HG02840 (cell line): ENCODE measurements at regions not wholly inside any gene's neighbourhood (a gene's known extent, or its start where the extent isn't known, plus 50 kb on each side); places are given as distances from the start of the nearest gene placed in this dataset.

Source experiments
- ATAC-seq: cut with Tn5 transposase; IDR thresholded peaks from one replicate; pipeline ENCODE4 v1.9.1; 2021; ENCODE audit warnings: mild to moderate bottlenecking, moderate library complexity, moderate number of reproducible peaks; ENCODE audit not compliant: unreplicated experiment, low FRiP score

- no peak for ATAC-seq
These were observed 274.7 kb downstream of the RPLP1 start for GRCh38 chr15:69727121-69727924.

DNA sequence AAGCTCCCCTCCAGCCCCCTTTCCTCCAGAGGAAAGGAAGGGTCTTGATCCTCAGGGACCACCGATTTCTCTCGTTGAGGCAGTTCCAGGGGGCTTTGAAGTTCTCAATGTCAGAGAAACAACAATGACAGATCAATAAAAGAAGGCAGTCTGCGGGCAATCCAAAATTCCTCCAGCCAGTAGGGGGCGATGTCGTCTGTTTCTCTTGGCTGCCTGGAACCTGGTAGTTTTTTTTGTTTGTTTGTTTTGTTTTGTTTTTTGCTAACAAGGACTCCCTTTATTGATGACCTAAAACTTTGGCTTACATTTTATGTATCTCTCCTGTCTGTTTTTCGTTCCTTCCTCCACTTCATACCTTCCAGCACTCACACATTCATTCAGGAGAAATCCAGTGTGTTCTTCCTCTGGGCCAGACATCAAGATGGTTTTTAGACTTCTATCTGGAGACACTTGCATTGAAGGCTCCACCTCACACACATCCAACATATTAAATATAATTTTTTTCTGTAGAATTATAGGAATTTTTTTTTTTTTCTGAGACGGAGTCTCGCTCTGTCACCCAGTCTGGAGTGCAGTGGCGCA lies 276.6 kb downstream of the RPLP1 start:
- ATAC-seq = no peak

DNA sequence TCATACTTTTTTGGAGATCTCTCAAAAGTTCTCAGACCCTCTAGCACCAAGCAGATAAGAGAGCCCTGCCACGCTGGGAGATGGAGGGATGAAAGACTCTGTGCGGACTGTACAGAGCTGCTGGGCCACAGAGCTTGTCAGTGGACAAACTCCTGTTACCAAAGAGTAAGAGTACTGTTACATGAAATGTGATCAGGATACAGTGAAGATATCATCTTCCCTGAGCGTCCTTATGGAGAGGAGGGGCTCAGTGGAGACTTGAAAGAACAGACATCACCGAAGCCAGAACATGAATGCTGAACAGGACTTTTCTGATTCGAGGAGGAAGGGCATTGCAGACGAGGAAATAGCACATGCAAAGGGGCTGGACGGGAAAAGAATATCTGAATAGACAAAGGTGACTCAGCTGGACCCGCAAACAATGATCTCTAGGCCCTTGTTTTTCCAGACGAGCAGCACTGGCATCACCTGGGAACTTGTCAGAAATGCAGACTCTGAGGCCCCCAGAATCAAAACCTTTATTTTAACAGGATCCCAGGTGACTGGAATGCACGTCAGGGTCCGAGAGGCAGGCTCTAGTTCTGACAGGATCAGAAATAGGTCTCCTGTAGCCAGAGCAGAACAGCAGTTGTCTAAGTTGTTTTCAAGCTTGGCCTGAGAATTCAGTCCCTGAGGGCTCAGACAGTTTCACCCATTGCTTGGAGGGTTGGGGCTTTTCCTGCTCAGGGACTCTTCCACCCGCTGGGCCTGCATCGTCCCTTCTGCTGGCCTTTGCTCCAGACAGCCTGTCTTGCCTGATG lies 277.9 kb downstream of the RPLP1 start:
- ATAC-seq = no peak

GRCh38 chr15:69731081-69731330 lies 278.4 kb downstream of the RPLP1 start:
- ATAC-seq = no peak

- ATAC-seq = no peak
These were observed 279.0 kb downstream of the RPLP1 start for GRCh38 chr15:69731581-69731980.

GRCh38 chr15:69732133-69732532 lies 279.5 kb downstream of the RPLP1 start:
- no peak for ATAC-seq

DNA sequence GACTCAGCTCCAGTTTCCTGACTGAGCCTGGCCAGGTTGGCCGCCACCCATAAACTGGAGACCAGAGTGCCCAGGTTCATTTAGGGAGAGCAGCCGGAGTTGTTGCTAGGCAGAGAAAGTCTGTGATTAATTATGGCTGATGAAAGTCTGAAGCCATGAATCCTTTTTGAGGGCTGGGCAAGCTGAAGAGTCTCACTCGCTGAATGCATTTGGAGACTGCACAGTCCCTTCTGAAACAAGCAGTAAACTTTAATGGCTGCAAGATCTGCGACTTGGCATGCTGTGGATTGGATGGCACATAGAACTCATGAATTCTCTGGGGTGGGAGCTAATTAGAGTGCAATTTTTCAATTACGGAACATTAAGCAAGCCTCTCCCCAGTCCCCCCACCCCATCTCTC lies 282.1 kb downstream of the RPLP1 start:
- ATAC-seq = no peak

- no peak for ATAC-seq
These were observed 282.5 kb downstream of the RPLP1 start for GRCh38 chr15:69735121-69735520.

DNA sequence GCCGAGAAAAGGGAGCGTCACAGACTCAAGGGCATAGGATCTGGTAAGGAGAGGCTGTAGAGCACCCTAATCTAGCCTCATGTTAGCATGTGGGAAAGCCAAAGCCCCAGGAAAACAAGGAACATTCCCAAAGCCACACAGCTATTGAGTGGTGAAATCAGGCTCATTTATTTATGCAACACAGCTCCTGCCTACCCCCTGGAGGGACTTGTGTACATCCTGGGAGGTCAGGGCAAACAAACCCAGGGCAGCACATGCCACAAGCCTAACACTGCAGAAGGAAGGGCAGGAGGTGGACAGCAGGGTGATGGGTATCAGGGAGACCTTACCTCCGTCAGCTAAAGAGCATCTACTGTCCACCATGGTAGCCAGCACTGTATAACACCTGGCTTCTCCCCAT lies 283.5 kb downstream of the RPLP1 start:
- ATAC-seq = no peak

DNA sequence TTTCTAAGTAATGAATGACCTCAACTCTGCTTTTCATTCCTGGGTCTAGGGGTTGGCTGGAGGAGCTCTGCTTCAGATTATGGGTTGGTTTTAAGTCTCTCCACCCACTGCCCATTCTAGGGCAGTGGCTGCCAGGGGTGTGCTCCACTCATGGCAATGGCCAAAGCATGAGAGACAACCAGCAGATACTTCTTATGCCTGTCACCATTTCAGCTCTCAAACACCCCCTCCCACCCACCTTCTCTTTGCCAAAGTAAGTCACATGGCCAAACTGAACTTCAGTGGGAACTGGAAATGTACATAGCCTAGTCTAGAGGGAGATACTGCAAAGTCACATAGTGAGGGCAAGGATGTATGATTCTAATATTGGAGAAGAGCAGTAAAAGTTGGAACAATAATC lies 285.3 kb downstream of the RPLP1 start:
- ATAC-seq = no peak

GRCh38 chr15:69740684-69741083 lies 288.1 kb downstream of the RPLP1 start:
- no peak for ATAC-seq

GRCh38 chr15:69742361-69742760 lies 289.7 kb downstream of the RPLP1 start:
- no peak for ATAC-seq

- ATAC-seq = no peak
These were observed 290.5 kb downstream of the RPLP1 start for GRCh38 chr15:69743091-69743490.

DNA sequence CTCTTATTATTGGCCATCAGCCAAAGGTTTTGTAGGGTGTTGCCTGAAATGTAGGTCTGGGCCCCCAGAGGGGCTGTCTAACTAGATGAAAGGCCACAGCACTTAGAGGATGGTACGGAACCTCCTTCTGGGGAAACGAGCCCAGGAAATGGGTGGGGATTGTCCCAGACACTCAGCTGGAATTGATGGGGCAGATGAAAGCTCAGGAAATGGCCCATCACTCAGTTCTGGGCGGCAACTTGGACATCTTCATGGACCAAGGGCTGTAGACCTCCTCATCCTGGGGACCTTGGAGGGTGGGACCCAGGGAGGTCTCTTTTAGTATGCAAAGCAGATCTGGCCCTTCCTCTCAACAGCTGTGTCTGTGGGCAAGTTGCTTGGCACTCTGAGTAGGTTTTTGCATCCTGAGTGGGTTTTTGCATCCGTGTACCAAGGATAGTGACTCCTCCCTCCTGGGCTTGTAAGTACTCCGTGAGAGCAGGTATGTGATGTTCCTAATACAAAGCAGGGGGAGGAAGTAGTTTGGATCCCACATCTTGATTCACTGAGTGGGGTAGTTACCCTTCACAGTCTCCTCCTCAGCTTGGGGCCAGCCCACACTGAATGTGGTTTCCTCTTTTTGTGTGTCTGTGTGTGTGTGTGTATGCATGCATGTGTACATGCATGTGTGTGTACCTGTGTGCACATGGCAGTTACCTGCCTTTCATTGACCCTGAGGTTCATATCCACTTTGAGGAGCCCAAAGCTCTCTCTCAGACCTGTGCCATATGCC lies 292.0 kb downstream of the RPLP1 start:
- ATAC-seq = no peak

DNA sequence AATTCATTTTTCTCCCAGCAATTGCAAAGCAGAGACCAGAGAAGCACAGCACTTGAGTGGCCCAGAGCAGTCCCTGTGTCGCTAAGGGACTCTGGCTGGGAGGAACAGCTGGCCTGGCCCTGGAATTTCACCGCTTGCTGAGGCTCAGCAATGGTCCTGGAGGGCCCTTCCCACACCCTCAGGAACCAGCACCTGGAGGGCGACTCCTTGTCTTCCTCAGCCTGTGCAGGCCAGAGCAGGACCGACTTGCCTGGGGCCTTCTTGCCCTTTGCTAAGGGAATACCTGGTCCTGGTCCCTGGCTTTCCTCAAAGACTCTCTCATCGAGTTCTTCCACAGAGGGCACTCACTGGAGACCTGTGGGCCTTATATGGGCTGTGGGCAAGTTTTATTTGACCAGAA lies 294.6 kb downstream of the RPLP1 start:
- no peak for ATAC-seq

DNA sequence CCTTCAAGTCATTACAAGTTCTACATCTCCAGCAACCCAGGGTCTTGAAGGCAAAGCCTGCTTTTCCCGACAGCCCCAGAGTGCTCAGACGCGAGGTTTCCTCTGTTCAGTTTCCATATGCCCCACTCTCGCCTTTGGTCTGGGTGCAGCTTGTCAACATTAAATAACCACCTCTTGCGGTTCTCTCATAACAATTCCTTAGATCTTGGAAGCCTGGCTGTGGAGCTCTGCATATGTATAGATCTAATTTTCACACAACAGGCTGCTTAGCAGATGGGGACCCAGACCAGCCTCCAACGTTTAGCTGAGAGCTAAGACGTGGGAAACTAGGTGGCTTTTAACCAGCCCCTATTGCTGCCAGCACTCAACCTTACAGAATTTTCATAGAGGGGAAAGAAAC lies 295.5 kb downstream of the RPLP1 start:
- ATAC-seq = no peak

GRCh38 chr15:69748576-69749185 lies 296.1 kb downstream of the RPLP1 start:
- no peak for ATAC-seq

DNA sequence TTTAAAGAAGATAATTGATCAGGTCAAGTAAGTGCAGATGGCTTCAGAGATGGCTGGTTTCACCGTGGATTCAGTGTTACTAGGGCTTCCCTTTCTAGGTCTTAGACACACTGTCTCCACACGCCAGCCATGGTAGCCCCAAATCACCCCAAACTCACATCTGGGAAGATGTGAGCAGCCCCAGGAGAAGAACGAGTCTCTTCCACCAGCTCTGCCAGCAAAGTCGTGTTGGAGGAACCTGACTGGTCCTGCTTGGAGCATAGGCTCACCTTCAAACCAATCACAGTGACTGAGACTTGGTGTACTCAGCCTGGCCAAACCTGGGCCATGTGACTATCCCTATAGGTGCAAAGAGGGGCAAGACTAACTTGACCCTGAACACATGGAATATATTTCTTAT lies 296.7 kb downstream of the RPLP1 start:
- ATAC-seq = no peak

- no peak for ATAC-seq
These were observed 297.2 kb downstream of the RPLP1 start for GRCh38 chr15:69749797-69750196.

DNA sequence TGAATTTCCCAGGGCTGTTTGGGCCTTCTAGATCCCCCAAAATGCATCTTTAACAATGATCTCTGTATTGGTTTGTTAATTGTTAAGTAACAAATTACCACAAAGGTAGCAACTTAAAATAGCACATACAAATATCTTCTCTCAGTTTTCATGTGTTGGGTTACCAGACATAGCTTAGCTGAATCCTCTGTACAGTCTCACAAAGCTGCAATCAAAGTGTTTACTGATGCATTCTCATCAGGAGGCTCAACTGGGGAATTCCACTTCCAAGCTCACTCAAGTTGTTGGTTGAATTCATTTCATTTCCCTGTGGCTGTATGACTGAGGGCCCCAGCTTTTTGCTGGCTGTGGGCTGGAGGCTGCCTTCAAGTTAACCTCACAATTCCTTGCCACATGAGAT lies 297.6 kb downstream of the RPLP1 start:
- ATAC-seq = no peak

GRCh38 chr15:69751147-69751546 lies 298.5 kb downstream of the RPLP1 start:
- ATAC-seq = no peak
